HT-29 (cell line): ENCODE measurements at regions not wholly inside any gene's neighbourhood (a gene's known extent, or its start where the extent isn't known, plus 50 kb on each side); places are given as distances from the start of the nearest gene placed in this dataset.

Experiments used
- DNase-seq: peaks from one replicate; pipeline ENCODE4 v3.0.0-alpha.2; 2015; ENCODE audit warnings: low spot score

- no peak for DNase-seq
Measured at GRCh38 chr4:149121023-149121404, 678.8 kb upstream of the NR3C2 start.

- DNase-seq, result no peak
Measured at GRCh38 chr4:149120331-149121022, 678.3 kb upstream of the NR3C2 start.

GRCh38 chr4:149116806-149117205 is 674.6 kb upstream of the NR3C2 start:
- DNase-seq, result no peak

- DNase-seq, result no peak
Measured at GRCh38 chr4:149113804-149114430, 671.7 kb upstream of the NR3C2 start.

- DNase-seq, result no peak
Measured at GRCh38 chr4:149112109-149112508, 669.9 kb upstream of the NR3C2 start.

GRCh38 chr4:149110481-149110880 is 668.3 kb upstream of the NR3C2 start:
- peak; percentile 37 for DNase-seq

- DNase-seq, result no peak
Measured at GRCh38 chr4:149108626-149109025, 666.4 kb upstream of the NR3C2 start.

- no peak for DNase-seq
Measured at GRCh38 chr4:149102765-149103164, 660.6 kb upstream of the NR3C2 start.

GRCh38 chr4:149101649-149102048 is 659.4 kb upstream of the NR3C2 start:
- DNase-seq, result no peak

GRCh38 chr4:149095811-149096210 is 653.6 kb upstream of the NR3C2 start:
- no peak for DNase-seq

GRCh38 chr4:149095001-149095400 is 652.8 kb upstream of the NR3C2 start:
- no peak for DNase-seq

GRCh38 chr4:149084144-149084543 is 641.9 kb upstream of the NR3C2 start:
- no peak for DNase-seq

- no peak for DNase-seq
Measured at GRCh38 chr4:149077181-149077580, 635.0 kb upstream of the NR3C2 start.

- no peak for DNase-seq
Measured at GRCh38 chr4:149076401-149076800, 634.2 kb upstream of the NR3C2 start.

GRCh38 chr4:149072384-149072783 is 630.2 kb upstream of the NR3C2 start:
- no peak for DNase-seq

GRCh38 chr4:149065753-149066152 is 623.5 kb upstream of the NR3C2 start:
- DNase-seq, result no peak

GRCh38 chr4:149062997-149063396 is 620.8 kb upstream of the NR3C2 start:
- DNase-seq, result no peak

GRCh38 chr4:149057594-149057993 is 615.4 kb upstream of the NR3C2 start:
- no peak for DNase-seq

GRCh38 chr4:149056615-149057014 is 614.4 kb upstream of the NR3C2 start:
- DNase-seq, result no peak

- no peak for DNase-seq
Measured at GRCh38 chr4:149055624-149056023, 613.4 kb upstream of the NR3C2 start.

GRCh38 chr4:149050840-149051239 is 608.6 kb upstream of the NR3C2 start:
- peak; percentile 11 for DNase-seq

GRCh38 chr4:149048451-149049143 is 606.4 kb upstream of the NR3C2 start:
- no peak for DNase-seq

- DNase-seq, result no peak
Measured at GRCh38 chr4:149047368-149047767, 605.2 kb upstream of the NR3C2 start.
